Umbilical cord (tissue), 1 donor: ENCODE measurements at regions not wholly inside any gene's neighbourhood (a gene's known extent, or its start where the extent isn't known, plus 50 kb on each side); places are given as distances from the start of the nearest gene placed in this dataset.
"Not testable (repeated sequence)": the region's sequence is repeated elsewhere in the genome, so short reads cannot be mapped to it uniquely, and the experiment has no call there.

Experiments used
- DNase-seq: peaks from one replicate; pipeline ENCODE4 v3.0.0-alpha.2; 2015; ENCODE audit warnings: low spot score

GRCh38 chr19:28540385-28540784, 672.6 kb downstream of the UQCRFS1 start:
- not testable (repeated sequence) for DNase-seq

- no peak for DNase-seq
These were observed 673.2 kb downstream of the UQCRFS1 start for GRCh38 chr19:28539759-28540158.

- not testable (repeated sequence) for DNase-seq
These were observed 674.4 kb downstream of the UQCRFS1 start for GRCh38 chr19:28538579-28538978.

GRCh38 chr19:28537896-28538295, 675.1 kb downstream of the UQCRFS1 start:
- DNase-seq = no peak

- no peak for DNase-seq
These were observed 675.9 kb downstream of the UQCRFS1 start for GRCh38 chr19:28537079-28537478.

GRCh38 chr19:28535352-28535775, 677.6 kb downstream of the UQCRFS1 start:
- no peak for DNase-seq

GRCh38 chr19:28534766-28535351, 678.1 kb downstream of the UQCRFS1 start:
- DNase-seq = no peak

GRCh38 chr19:28532765-28533341, 680.1 kb downstream of the UQCRFS1 start:
- no peak for DNase-seq

GRCh38 chr19:28531979-28532378, 681.0 kb downstream of the UQCRFS1 start:
- no peak for DNase-seq

- DNase-seq = no peak
These were observed 682.4 kb downstream of the UQCRFS1 start for GRCh38 chr19:28530406-28531035.

- DNase-seq = no peak
These were observed 686.9 kb downstream of the UQCRFS1 start for GRCh38 chr19:28526038-28526437.

GRCh38 chr19:28523619-28524018, 689.3 kb downstream of the UQCRFS1 start:
- no peak for DNase-seq

- DNase-seq = no peak
These were observed 690.4 kb downstream of the UQCRFS1 start for GRCh38 chr19:28522545-28522922.

- DNase-seq = no peak
These were observed 691.1 kb downstream of the UQCRFS1 start for GRCh38 chr19:28521614-28522544.

GRCh38 chr19:28520998-28521568, 691.9 kb downstream of the UQCRFS1 start:
- no peak for DNase-seq

GRCh38 chr19:28519952-28520861, 692.7 kb downstream of the UQCRFS1 start:
- DNase-seq = no peak

GRCh38 chr19:28519218-28519779, 693.7 kb downstream of the UQCRFS1 start:
- no peak for DNase-seq

- no peak for DNase-seq
These were observed 696.5 kb downstream of the UQCRFS1 start for GRCh38 chr19:28516415-28516872.

- no peak for DNase-seq
These were observed 698.8 kb downstream of the UQCRFS1 start for GRCh38 chr19:28514166-28514565.

GRCh38 chr19:28511655-28512054, 701.3 kb downstream of the UQCRFS1 start:
- DNase-seq = no peak
